HepG2 (cell line): ENCODE measurements at regions not wholly inside any gene's neighbourhood (a gene's known extent, or its start where the extent isn't known, plus 50 kb on each side); places are given as distances from the start of the nearest gene placed in this dataset.

Experiments
- AHDC1 ChIP-seq: sonication (generic); formaldehyde crosslinking; IDR thresholded peaks from 2 replicates; pipeline ENCODE4 v1.5.1; 2020; ENCODE audit warnings: mild to moderate bottlenecking, missing genetic modification reagents, borderline replicate concordance
- BCL6 ChIP-seq: IDR thresholded peaks from 2 replicates; pipeline ENCODE4 v1.6.1; 2016; ENCODE audit warnings: missing genetic modification reagents, missing compliant biosample characterization
- MLX ChIP-seq: IDR thresholded peaks from 2 replicates; pipeline ENCODE4 v1.6.1; 2016
- RARA ChIP-seq: IDR thresholded peaks from 2 replicates; pipeline ENCODE4 v1.6.1; 2016; ENCODE audit warnings: missing genetic modification reagents, missing compliant biosample characterization
- SOX6 ChIP-seq, 2 experiments: fragments of 450-650 bp in 1 of 2; sonication (generic) in 1 of 2; formaldehyde crosslinking in 1 of 2; IDR thresholded peaks; 2 replicates each; pipeline versions ENCODE4 v1.4.0 to v1.6.1; 2017 to 2020; ENCODE audit warnings: antibody characterized with exemption in 1 of 2, mild to moderate bottlenecking in 1 of 2, missing genetic modification reagents in 1 of 2
- ZBTB3 ChIP-seq: sonication (generic); formaldehyde crosslinking; IDR thresholded peaks from 2 replicates; pipeline ENCODE4 v1.4.0; 2020; ENCODE audit warnings: low read depth, mild to moderate bottlenecking, moderate library complexity, missing genetic modification reagents, borderline replicate concordance
- ZBTB7B ChIP-seq: sonication (generic); formaldehyde crosslinking; IDR thresholded peaks from 2 replicates; pipeline ENCODE4 v1.4.0; 2020; ENCODE audit warnings: missing genetic modification reagents
- ZBTB8A ChIP-seq: sonication (generic); formaldehyde crosslinking; IDR thresholded peaks from 2 replicates; pipeline ENCODE4 v1.4.0; 2020; ENCODE audit warnings: mild to moderate bottlenecking, low read depth, missing genetic modification reagents, borderline replicate concordance
- ZFP82 ChIP-seq: sonication (generic); formaldehyde crosslinking; IDR thresholded peaks from 2 replicates; pipeline ENCODE4 v1.5.1; 2020; ENCODE audit warnings: mild to moderate bottlenecking, missing genetic modification reagents, borderline replicate concordance
- ZNF138 ChIP-seq: sonication (generic); formaldehyde crosslinking; IDR thresholded peaks from 2 replicates; pipeline ENCODE4 v1.5.0; 2020; ENCODE audit warnings: mild to moderate bottlenecking, low read depth, missing genetic modification reagents
- ZNF205 ChIP-seq: IDR thresholded peaks from 2 replicates; pipeline ENCODE4 v1.6.1; 2018; ENCODE audit warnings: missing biosample characterization, missing genetic modification reagents
- ZNF280D ChIP-seq: sonication (generic); formaldehyde crosslinking; IDR thresholded peaks from 2 replicates; pipeline ENCODE4 v1.5.1; 2020; ENCODE audit warnings: mild to moderate bottlenecking, missing genetic modification reagents
- ZNF609 ChIP-seq: sonication (generic); formaldehyde crosslinking; IDR thresholded peaks from 2 replicates; pipeline ENCODE4 v1.4.0; 2020; ENCODE audit warnings: mild to moderate bottlenecking, missing genetic modification reagents, borderline replicate concordance

- TF ChIP-seq ZNF609 (CRISPR knock-in tag): peak; percentile 43; the same call in 1 of the 2 replicates
- TF ChIP-seq ZBTB3 (CRISPR knock-in tag): no peak
- TF ChIP-seq SOX6 (IDR thresholded peaks at IDR 0.05): no peak
- TF ChIP-seq SOX6 (CRISPR knock-in tag; IDR thresholded peaks at IDR 0.05): peak; percentile 76
- TF ChIP-seq MLX (CRISPR knock-in tag): peak; percentile 61; the same call in 1 of the 2 replicates
- TF ChIP-seq ZBTB7B (CRISPR knock-in tag): peak; percentile 91
- TF ChIP-seq ZNF280D: peak; percentile 70; the same call in 1 of the 2 replicates
- peak; percentile 88 for TF ChIP-seq BCL6 (CRISPR knock-in tag)
- TF ChIP-seq ZFP82: no peak
- no peak for TF ChIP-seq ZNF138 (CRISPR knock-in tag)
- TF ChIP-seq ZNF205 (CRISPR knock-in tag): peak; percentile 55; the same call in 1 of the 2 replicates
- peak; percentile 75; the same call in 1 of the 2 replicates for TF ChIP-seq AHDC1 (CRISPR knock-in tag)
- TF ChIP-seq ZBTB8A (CRISPR knock-in tag): no peak
- peak; percentile 40; the same call in 1 of the 2 replicates for TF ChIP-seq RARA
Measured at GRCh38 chr6:26260110-26260637, 104.8 kb upstream of the BTN3A2 start (continued).
